H1 (cell line): ENCODE measurements at regions not wholly inside any gene's neighbourhood (a gene's known extent, or its start where the extent isn't known, plus 50 kb on each side); places are given as distances from the start of the nearest gene placed in this dataset.

Experiments
- CTCF ChIA-PET: fragments of 300-600 bp; sonication (Branson Sonifier 250); formaldehyde crosslinking; loops from one replicate; lab custom pipeline; 2021; ENCODE audit not compliant: partially characterized antibody; lab: Charles Lee
- POLR2A ChIA-PET: fragments of 300-600 bp; sonication (Branson Sonifier 250); formaldehyde crosslinking; loops from one replicate; lab custom pipeline; 2021; ENCODE audit warnings: inconsistent platforms; ENCODE audit not compliant: partially characterized antibody; lab: Charles Lee
- DNase-seq, 2 experiments: peaks; one replicate each; pipeline versions ENCODE4 v3.0.0 to v3.0.0-alpha.2; 2010 to 2022; ENCODE audit warnings: low spot score in 2 of 2, low read depth in 1 of 2, mixed read lengths in 1 of 2
- FAIRE-seq: peaks from 2 replicates; lab custom pipeline; 2011; peaks lifted over from hg19 to GRCh38; lab: Jason Lieb, UNC
- H2AFZ ChIP-seq: 2 replicates; pipeline ENCODE4 v1.8.1; 2012; ENCODE audit warnings: low read length, inconsistent platforms
- H2AK5ac ChIP-seq: 2 replicates; pipeline ENCODE4 v1.6.1; 2013; ENCODE audit warnings: low read depth, low read length
- H2BK120ac ChIP-seq: replicated peaks from 2 replicates; pipeline ENCODE3; 2013; ENCODE audit warnings: low read depth, low read length, inconsistent platforms
- H2BK12ac ChIP-seq: 2 replicates; pipeline ENCODE4 v1.6.1; 2013; ENCODE audit warnings: low read depth, low read length
- H2BK15ac ChIP-seq: 2 replicates; pipeline ENCODE4 v1.6.1; 2013; ENCODE audit warnings: low read length
- H2BK20ac ChIP-seq: 2 replicates; pipeline ENCODE4 v1.6.1; 2013; ENCODE audit warnings: low read length
- H2BK5ac ChIP-seq: 2 replicates; pipeline ENCODE4 v1.6.1; 2013; ENCODE audit warnings: low read depth, low read length
- H3K14ac ChIP-seq: 2 replicates; pipeline ENCODE4 v1.6.1; 2013; ENCODE audit warnings: inconsistent platforms; ENCODE audit not compliant: insufficient read length
- H3K18ac ChIP-seq: 2 replicates; pipeline ENCODE4 v1.6.1; 2013; ENCODE audit warnings: low read length; ENCODE audit errors: extremely low read depth
- H3K23ac ChIP-seq: 2 replicates; pipeline ENCODE4 v1.6.1; 2013; ENCODE audit warnings: inconsistent platforms; ENCODE audit not compliant: insufficient read length
- H3K23me2 ChIP-seq: 2 replicates; pipeline ENCODE4 v1.6.1; 2013; ENCODE audit warnings: low read depth, low read length
- H3K27ac ChIP-seq: 2 replicates; pipeline ENCODE4 v1.6.1; 2011; ENCODE audit warnings: low read depth, low read length, inconsistent platforms
- H3K27me3 ChIP-seq, 4 experiments: replicated peaks in 1 of 4; 1 replicate in 1 of 4; 2 replicates in 3 of 4; pipeline versions ENCODE4 v1.6.1 to v1.8.1; 2011 to 2013; ENCODE audit warnings: low read length in 3 of 4, mild to moderate bottlenecking in 3 of 4, inconsistent platforms in 2 of 4, mixed read lengths in 2 of 4, moderate library complexity in 1 of 4; ENCODE audit not compliant: control insufficient read depth in 3 of 4, insufficient read depth in 3 of 4; ENCODE audit errors: extremely low read depth in 1 of 4
- H3K36me3 ChIP-seq, 4 experiments: 2 replicates each; pipeline versions ENCODE4 v1.6.1 to v1.8.1; 2011 to 2013; ENCODE audit warnings: mild to moderate bottlenecking in 4 of 4, low read length in 3 of 4, moderate library complexity in 2 of 4, control low read depth in 1 of 4, inconsistent platforms in 1 of 4; ENCODE audit not compliant: insufficient read depth in 4 of 4, control insufficient read depth in 2 of 4
- H3K4ac ChIP-seq: replicated peaks from 2 replicates; pipeline ENCODE3; 2013; ENCODE audit warnings: low read length, low read depth, mixed read lengths, inconsistent platforms; ENCODE audit not compliant: insufficient read length
- H3K4me1 ChIP-seq, 4 experiments: replicated peaks in 1 of 4; 1 replicate in 1 of 4; 2 replicates in 3 of 4; pipeline versions ENCODE4 v1.6.1 to v1.8.1; 2011 to 2013; ENCODE audit warnings: low read length in 3 of 4, inconsistent platforms in 2 of 4, mixed read lengths in 1 of 4; ENCODE audit not compliant: insufficient read depth in 4 of 4, control insufficient read depth in 3 of 4
- H3K4me2 ChIP-seq, 2 experiments: 2 replicates each; pipeline versions ENCODE4 v1.6.1 to v1.8.1; 2011 to 2013; ENCODE audit warnings: low read depth in 2 of 2, low read length in 2 of 2, control low read depth in 1 of 2, inconsistent platforms in 1 of 2, mild to moderate bottlenecking in 1 of 2; ENCODE audit not compliant: insufficient read depth in 1 of 2
- H3K4me3 ChIP-seq, 4 experiments: fragments of 200-600, 300-600 bp in 1 of 4; sonication (generic), shearing (Covaris generic), sonication (Bioruptor Twin) in 1 of 4; 2 replicates each; pipeline versions ENCODE4 v1.5.1 to v1.8.1; 2011 to 2016; ENCODE audit warnings: low read length in 4 of 4, low read depth in 3 of 4, control low read depth in 2 of 4, inconsistent platforms in 2 of 4, mild to moderate bottlenecking in 2 of 4, mixed read lengths in 1 of 4, moderate library complexity in 1 of 4; ENCODE audit not compliant: insufficient read depth in 2 of 4; ENCODE audit errors: extremely low read depth in 1 of 4
- H3K56ac ChIP-seq: replicated peaks from 2 replicates; pipeline ENCODE3; 2013; ENCODE audit warnings: low read depth, mild to moderate bottlenecking, mixed read lengths, low read length, inconsistent platforms; ENCODE audit not compliant: insufficient read length
- H3K79me1 ChIP-seq: 2 replicates; pipeline ENCODE4 v1.6.1; 2013; ENCODE audit warnings: low read depth, low read length, control low read depth
- H3K79me2 ChIP-seq, 2 experiments: 2 replicates each; pipeline versions ENCODE4 v1.6.1 to v1.8.1; 2012 to 2013; ENCODE audit warnings: low read length in 2 of 2, mild to moderate bottlenecking in 2 of 2, inconsistent platforms in 1 of 2; ENCODE audit not compliant: insufficient read depth in 2 of 2, control insufficient read depth in 1 of 2
- H3K9ac ChIP-seq, 4 experiments: replicated peaks in 1 of 4; 1 replicate in 1 of 4; 2 replicates in 3 of 4; pipeline versions ENCODE4 v1.6.1 to v1.8.1; 2011 to 2013; ENCODE audit warnings: low read depth in 3 of 4, low read length in 3 of 4, control low read depth in 2 of 4, mild to moderate bottlenecking in 2 of 4, moderate library complexity in 2 of 4, inconsistent platforms in 1 of 4; ENCODE audit errors: extremely low read depth in 1 of 4
- H3K9me3 ChIP-seq, 2 experiments: 2 replicates each; pipeline versions ENCODE4 v1.6.1 to v1.8.1; 2012 to 2013; ENCODE audit warnings: mild to moderate bottlenecking in 2 of 2, moderate library complexity in 2 of 2, control low read depth in 1 of 2, inconsistent platforms in 1 of 2, low read depth in 1 of 2, low read length in 1 of 2, mixed read lengths in 1 of 2; ENCODE audit not compliant: insufficient read depth in 2 of 2
- H4K20me1 ChIP-seq, 2 experiments: replicated peaks in 1 of 2; 2 replicates each; pipeline versions ENCODE3 to v1.8.1; 2011 to 2013; ENCODE audit warnings: inconsistent platforms in 2 of 2, low read length in 2 of 2, mild to moderate bottlenecking in 1 of 2; ENCODE audit not compliant: insufficient read depth in 2 of 2, control insufficient read depth in 1 of 2
- H4K5ac ChIP-seq: 2 replicates; pipeline ENCODE4 v1.6.1; 2013; ENCODE audit warnings: low read length, low read depth, mixed read lengths, inconsistent platforms; ENCODE audit not compliant: insufficient read length
- H4K8ac ChIP-seq: 2 replicates; pipeline ENCODE4 v1.8.0; 2013; ENCODE audit warnings: mild to moderate bottlenecking, moderate library complexity, low read length, inconsistent platforms; ENCODE audit not compliant: insufficient read depth; ENCODE audit errors: extremely low read depth
- H4K91ac ChIP-seq: replicated peaks from 2 replicates; pipeline ENCODE3; 2013; ENCODE audit warnings: low read length, mixed read lengths, inconsistent platforms; ENCODE audit not compliant: insufficient read length
- CEBPB ChIP-seq: IDR thresholded peaks from 2 replicates; pipeline ENCODE4 v1.6.1; 2012; ENCODE audit warnings: low read depth, low read length
- ZNF274 ChIP-seq: IDR thresholded peaks from 2 replicates; pipeline ENCODE4 v1.7.0; 2012; ENCODE audit warnings: low read length, borderline replicate concordance; ENCODE audit errors: extremely low read depth
- WGBS, 2 experiments: shearing (Covaris generic) in 1 of 2; methylation state at CpG; one replicate each; pipeline versions ENCODE4 v1.1.6 to v1.1.7; 2013 to 2015; ENCODE audit warnings: low lambda C conversion rate in 2 of 2, mixed read lengths in 2 of 2, inconsistent platforms in 1 of 2, low coverage in 1 of 2, missing lambda C conversion rate in 1 of 2; ENCODE audit not compliant: insufficient replicate concordance in 2 of 2, insufficient coverage in 1 of 2, insufficient read length in 1 of 2; ENCODE audit errors: extremely low coverage in 1 of 2, missing lambda C conversion rate in 1 of 2; 5-methylcytosine and 5-hydroxymethylcytosine counted together

GRCh38 chrX:137171626-137172025 is 137.8 kb upstream of the GPR101 start:
- Histone ChIP-seq H4K91ac (no peak overlapping the region), H3K9ac (no peak overlapping the region), H3K23ac (no peak overlapping the region), H3K9me3 (no peaks in the 10 kb centered on the region), H3K4me3 (no peak overlapping the region), H3K79me2 (no peaks in the 10 kb centered on the region), H3K23me2 (no peaks in the 10 kb centered on the region), H2AK5ac (no peak overlapping the region), H4K20me1 (no peaks in the 10 kb centered on the region), H3K4me1 (no peaks in the 10 kb centered on the region), H2BK20ac (no peak overlapping the region), H3K4ac (no peak overlapping the region), H2BK15ac (no peak overlapping the region), H3K56ac (no peak overlapping the region), H2BK120ac (no peak overlapping the region), H3K4me2 (no peak overlapping the region), H4K8ac (no peak overlapping the region), H3K36me3 (no peaks in the 10 kb centered on the region), H2AFZ (no peak overlapping the region), H4K5ac (no peak overlapping the region), H2BK12ac (no peak overlapping the region), H2BK5ac (no peak overlapping the region), H3K27me3 (no peaks in the 10 kb centered on the region), H3K27ac (no peak overlapping the region), H3K18ac (no peak overlapping the region), H3K14ac (no peak overlapping the region), H3K79me1 (no peaks in the 10 kb centered on the region)
- POLR2A ChIA-PET = no interaction called here
- DNase-seq (no peak), FAIRE-seq (no peak)
- WGBS, 2 experiments = 100% methylated on average over 1 of the region's 1 CpG; no CpG with 5 or more reads in 1 of the 2 experiments
- CTCF ChIA-PET = interaction anchor here (0.6 to 6.1 kb wide), 2 partner anchors 23 to 575 kb away, joined by 3 to 32 read pairs; no protein-coding TSS in a partner anchor
- TF ChIP-seq ZNF274 (no peak), CEBPB (no peak)
